ES-I3 (cell line): ENCODE measurements at regions not wholly inside any gene's neighbourhood (a gene's known extent, or its start where the extent isn't known, plus 50 kb on each side); places are given as distances from the start of the nearest gene placed in this dataset.
A peak's percentile ranks its signal among the peaks of the same experiment; 100 is the strongest.

ENCODE experiments used
- H3K36me3 ChIP-seq: 2 replicates; pipeline ENCODE4 v1.6.1; 2013; ENCODE audit warnings: mild to moderate bottlenecking, low read length, control low read depth, moderate library complexity; ENCODE audit not compliant: insufficient read depth
- H3K4me1 ChIP-seq: 2 replicates; pipeline ENCODE4 v1.6.1; 2013; ENCODE audit warnings: mild to moderate bottlenecking, control low read depth, low read length; ENCODE audit not compliant: insufficient read depth
- H3K9ac ChIP-seq: 2 replicates; pipeline ENCODE4 v1.6.1; 2013; ENCODE audit warnings: low read depth, mild to moderate bottlenecking, low read length, moderate library complexity
- H3K9me3 ChIP-seq: 2 replicates; pipeline ENCODE4 v1.6.1; 2013; ENCODE audit warnings: mild to moderate bottlenecking, low read length, moderate library complexity; ENCODE audit not compliant: control insufficient read depth, insufficient read depth

DNA sequence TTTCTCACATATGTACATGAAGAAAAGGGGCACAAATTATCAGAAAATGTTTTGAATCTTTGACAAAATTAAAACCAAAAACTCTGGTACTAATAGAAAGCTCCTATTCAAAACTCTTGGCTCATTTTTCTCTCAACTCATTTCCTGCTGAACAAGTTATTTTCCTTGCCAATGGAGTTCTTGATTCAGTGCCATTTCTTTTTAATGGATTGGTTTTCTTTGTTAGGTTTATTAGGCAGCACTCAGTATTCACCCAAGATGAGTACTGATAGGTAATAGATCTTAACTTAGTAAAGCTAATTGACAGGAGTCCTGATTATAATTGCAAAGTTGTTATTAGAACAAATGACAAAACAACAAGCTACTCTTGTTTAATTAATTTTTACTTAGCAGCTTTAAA lies 279.4 kb upstream of the PDGFD start:
- H3K9me3 ChIP-seq, result no peaks in the 10 kb centered on the region
- H3K9ac ChIP-seq, result no peak overlapping the region
- no peaks in the 10 kb centered on the region for H3K4me1 ChIP-seq
- no peaks in the 10 kb centered on the region for H3K36me3 ChIP-seq

DNA sequence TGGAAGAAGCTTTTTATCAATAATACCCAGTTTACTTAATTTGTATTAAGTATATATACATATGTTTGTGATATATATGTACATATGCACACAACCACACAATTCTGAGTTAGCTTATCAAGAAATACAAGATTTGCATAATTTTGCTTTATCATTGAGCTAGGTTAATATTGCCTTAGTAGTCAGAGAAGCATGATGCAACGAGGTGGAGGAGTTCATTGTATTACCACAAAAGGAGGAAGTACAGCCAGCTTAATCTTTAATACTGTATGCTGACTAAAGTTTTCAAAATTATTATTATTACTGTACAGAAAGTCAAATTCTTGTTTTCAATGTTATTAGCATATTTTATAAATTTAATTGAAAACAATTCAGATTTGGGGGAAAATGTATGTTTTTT lies 278.4 kb upstream of the PDGFD start:
- Histone ChIP-seq H3K4me1 (no peaks in the 10 kb centered on the region), H3K36me3 (no peaks in the 10 kb centered on the region), H3K9me3 (no peaks in the 10 kb centered on the region), H3K9ac (no peak overlapping the region)

DNA sequence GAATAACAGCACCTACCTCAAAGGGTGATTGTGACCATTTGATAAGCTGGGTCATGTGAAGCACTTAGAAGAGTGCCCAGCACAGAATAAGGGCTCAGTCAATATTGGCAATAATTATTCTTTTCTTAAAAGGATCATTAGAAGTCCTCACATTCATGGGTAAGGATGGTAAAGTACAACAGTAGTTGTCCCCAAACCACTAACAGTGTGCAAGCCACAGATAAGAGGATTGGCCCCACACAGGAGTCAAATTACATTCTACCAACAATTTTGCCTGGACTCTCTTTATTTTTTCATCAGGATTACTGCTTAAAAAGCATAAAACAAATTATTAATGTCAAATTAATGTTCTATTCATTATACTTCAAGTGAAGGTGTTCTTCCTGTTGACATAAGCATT lies 271.5 kb upstream of the PDGFD start:
- peaks cover 5% of the 10 kb centered on the region; the same call in 1 of the 2 replicates for H3K4me1 ChIP-seq
- H3K9ac ChIP-seq, result no peak overlapping the region

DNA sequence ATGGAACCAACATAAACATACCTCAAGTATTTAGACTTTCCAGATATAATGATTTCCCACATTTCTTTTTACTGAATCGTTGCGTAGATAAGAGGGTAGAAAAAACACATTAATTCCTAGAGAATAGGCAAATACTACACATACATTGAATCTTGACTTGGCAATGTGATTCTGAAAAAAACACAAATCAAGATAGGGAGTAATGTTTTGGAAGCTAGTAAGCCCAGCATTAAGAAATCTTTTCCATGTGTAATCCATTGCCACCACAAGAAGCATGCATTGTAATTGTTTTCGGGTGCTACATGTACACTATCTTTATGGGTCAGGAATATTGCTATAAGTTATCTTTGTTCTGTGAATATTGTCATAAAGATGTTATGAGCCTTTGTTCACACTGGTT lies 269.8 kb upstream of the PDGFD start:
- H3K36me3 ChIP-seq, result no peaks in the 10 kb centered on the region
- peaks cover 5% of the 10 kb centered on the region; the same call in 1 of the 2 replicates for H3K4me1 ChIP-seq
- no peak overlapping the region for H3K9ac ChIP-seq
- H3K9me3 ChIP-seq, result no peaks in the 10 kb centered on the region

More for the DNA sequence above, 271.5 kb upstream of the PDGFD start:
- H3K36me3 ChIP-seq, result no peaks in the 10 kb centered on the region
- no peaks in the 10 kb centered on the region for H3K9me3 ChIP-seq

DNA sequence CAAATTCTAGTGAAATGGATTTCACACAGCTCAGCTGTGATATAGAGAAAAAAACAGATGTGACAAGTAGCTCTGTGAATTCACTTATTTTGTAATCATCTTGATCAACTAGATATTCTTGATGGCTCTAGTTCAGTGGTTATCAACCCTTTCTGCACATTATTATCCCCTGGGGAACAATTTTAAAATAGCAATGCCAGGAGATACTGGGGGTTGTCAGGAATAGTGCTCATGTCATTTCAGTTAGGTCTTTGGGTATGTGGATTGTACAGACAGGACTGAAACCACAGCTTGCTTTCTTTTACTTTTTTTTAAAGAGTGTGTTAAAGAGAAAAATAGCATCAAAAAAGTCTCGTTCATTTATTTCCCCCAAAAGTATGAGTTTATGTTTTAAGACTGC lies 269.0 kb upstream of the PDGFD start:
- no peaks in the 10 kb centered on the region for H3K36me3 ChIP-seq
- no peak overlapping the region for H3K9ac ChIP-seq
- H3K4me1 ChIP-seq, result peaks cover 5% of the 10 kb centered on the region; the same call in 1 of the 2 replicates
- no peaks in the 10 kb centered on the region for H3K9me3 ChIP-seq

DNA sequence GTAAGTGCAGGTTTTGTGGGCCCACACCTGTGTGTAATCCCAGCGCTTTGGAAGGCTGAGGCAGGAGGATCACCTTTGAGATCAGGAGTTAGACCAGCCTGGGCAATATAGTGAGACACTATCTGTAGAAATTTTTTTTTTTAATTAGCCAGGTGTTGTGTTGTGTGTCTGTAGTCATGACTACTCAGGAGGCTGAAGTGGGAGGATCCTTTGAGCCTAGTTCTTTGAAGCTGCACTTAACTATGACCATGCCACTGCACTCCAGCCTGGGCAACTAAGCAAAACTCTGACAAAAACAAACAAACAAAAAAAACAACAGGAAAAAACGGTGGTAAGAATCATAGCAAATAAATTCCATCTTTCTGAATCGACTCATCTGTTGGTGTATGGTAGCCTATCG lies 268.6 kb upstream of the PDGFD start:
- H3K9me3 ChIP-seq, result no peaks in the 10 kb centered on the region
- no peaks in the 10 kb centered on the region for H3K36me3 ChIP-seq
- H3K4me1 ChIP-seq, result peaks cover 5% of the 10 kb centered on the region; the same call in 1 of the 2 replicates
- H3K9ac ChIP-seq, result no peak overlapping the region

DNA sequence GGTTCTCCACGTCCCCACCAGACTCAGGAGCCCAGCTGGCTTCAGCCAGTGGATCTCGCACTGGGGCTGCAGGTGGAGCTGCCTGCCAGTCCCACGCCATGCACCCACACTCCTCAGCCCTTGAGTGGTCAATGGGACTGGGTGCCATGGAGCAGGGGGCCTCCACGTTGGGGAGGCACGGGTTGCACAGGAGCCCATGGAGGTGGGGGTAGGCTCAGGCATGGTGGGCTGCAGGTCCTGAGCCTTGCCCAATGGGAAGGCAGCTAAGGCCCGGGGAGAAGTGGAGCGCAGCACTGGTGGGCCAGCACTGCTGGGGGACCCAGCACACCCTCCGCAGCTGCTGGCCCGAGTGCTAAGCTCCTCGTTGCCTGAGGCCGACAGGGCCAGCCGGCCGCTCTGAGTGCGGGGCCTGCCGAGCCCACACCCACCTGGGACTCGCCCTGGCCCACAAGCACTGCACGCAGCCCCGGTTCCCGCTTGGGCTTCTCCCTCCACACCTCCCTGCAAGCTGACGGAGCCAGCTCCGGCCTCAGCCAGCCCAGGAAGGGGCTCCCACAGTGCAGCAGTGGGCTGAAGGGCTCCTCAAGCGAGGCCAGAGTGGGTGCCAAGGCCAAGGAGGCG lies 258.5 kb upstream of the PDGFD start:
- Histone ChIP-seq H3K36me3 (no peaks in the 10 kb centered on the region), H3K9me3 (no peaks in the 10 kb centered on the region), H3K9ac (no peak overlapping the region), H3K4me1 (no peaks in the 10 kb centered on the region)

DNA sequence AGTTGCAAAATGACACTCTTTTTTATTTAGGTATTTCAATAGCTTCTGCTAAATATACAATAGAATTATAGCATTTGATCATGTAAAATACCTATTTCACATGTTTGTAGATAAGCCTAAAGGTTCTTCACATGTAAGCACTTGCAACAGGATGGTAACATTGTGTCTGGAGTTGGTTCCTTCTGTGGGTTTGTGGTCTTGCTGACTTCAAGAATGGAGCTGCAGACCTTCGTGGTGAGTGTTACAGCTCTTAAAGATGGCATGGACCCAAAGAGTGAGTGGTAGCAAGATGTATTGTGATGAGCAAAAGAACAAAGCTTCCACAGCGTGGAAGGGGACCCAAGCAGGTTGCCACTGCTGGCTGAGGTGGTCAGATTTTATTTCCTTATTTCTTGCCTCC lies 246.4 kb upstream of the PDGFD start:
- Histone ChIP-seq H3K36me3 (no peaks in the 10 kb centered on the region), H3K9ac (no peak overlapping the region), H3K9me3 (0 out of 2 replicates have a peak, but pooled peaks cover 4% of the 10 kb centered on the region), H3K4me1 (peaks cover under 1% of the 10 kb centered on the region; the same call in 1 of the 2 replicates)

DNA sequence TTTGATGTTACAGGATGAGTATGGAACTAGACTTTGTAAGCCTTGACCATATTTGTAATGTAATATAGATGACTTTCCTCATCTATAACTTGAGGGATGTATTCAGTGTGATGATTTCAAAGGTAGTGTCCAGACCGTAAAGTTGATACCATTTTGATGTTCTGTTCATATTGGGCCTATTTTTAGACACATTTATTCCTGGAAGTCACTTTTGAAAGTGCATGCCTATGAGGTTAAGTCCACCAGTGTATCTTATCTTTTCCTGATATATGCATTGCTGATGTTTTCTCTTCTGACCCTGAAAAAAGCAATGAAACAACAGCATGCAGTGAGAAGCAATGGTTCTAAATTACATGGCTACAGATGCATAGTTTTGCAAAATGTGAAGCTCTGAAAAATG lies 244.7 kb upstream of the PDGFD start:
- no peaks in the 10 kb centered on the region for H3K9me3 ChIP-seq
- peaks cover 15% of the 10 kb centered on the region; the same call in 1 of the 2 replicates for H3K4me1 ChIP-seq
- H3K9ac ChIP-seq, result no peak overlapping the region
- H3K36me3 ChIP-seq, result no peaks in the 10 kb centered on the region

DNA sequence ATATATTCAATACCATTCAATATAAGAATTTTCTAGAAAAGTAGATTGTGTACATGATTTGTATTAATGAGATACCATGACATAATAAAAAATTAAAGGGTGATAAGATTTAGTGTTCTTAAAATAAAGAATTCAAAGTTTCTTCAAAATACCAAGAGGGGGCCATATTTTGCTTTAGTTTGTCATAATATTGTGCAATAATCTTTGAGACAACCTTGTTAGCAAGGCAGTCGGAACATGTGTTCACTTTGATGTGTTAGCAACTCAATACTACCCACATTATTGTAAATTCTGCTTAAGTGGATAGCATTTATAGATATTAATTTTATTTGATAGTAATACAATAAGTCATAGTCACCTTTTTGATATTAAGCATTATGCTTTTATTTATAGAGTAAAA lies 241.3 kb upstream of the PDGFD start:
- Histone ChIP-seq H3K36me3 (no peaks in the 10 kb centered on the region), H3K9ac (no peak overlapping the region), H3K9me3 (no peaks in the 10 kb centered on the region), H3K4me1 (peaks cover 31% of the 10 kb centered on the region)

DNA sequence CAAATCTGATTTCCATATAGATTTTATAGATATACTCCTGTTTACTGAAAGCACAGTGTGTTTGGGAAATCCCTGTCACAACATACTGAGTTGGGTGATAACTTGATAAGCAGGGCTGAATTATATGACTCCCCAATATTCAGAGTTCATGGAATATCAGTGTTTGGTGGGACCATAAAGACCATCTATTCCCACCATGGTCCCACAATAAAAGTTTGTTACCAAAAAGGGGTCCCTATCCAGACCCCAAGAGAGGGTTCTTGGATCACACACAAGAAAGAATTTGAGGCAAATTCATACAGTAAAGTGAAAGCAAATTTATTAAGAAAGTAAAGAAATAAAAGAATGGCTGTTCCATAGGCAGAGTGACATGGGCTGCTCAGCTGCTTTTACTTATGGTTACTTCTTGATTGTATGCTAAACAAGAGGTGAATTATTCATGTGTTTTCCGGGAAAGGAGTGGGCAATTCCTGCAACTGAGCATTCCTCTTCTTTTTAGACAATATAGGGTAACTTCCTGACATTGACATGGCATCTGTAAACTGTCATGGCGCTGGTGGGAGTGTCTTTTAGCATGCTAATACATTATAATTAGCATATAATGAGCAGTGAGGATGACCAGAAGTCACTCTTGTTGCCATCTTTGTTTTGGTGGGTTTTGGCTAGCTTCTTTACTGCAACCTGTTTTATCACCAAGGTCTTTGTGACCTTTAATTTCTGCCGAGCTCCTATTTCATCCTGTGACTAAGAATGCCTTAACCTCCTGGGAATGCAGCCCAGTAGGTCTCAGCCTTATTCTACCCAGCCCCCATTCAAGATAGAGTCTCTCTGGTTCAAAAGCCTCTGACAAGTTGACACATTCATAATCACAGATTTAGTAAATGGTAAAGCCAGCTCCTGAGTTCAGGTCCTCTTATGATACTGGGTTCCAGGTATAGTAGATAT lies 240.6 kb upstream of the PDGFD start:
- Histone ChIP-seq H3K9me3 (no peaks in the 10 kb centered on the region), H3K36me3 (no peaks in the 10 kb centered on the region), H3K9ac (no peak overlapping the region), H3K4me1 (peaks cover 31% of the 10 kb centered on the region)

DNA sequence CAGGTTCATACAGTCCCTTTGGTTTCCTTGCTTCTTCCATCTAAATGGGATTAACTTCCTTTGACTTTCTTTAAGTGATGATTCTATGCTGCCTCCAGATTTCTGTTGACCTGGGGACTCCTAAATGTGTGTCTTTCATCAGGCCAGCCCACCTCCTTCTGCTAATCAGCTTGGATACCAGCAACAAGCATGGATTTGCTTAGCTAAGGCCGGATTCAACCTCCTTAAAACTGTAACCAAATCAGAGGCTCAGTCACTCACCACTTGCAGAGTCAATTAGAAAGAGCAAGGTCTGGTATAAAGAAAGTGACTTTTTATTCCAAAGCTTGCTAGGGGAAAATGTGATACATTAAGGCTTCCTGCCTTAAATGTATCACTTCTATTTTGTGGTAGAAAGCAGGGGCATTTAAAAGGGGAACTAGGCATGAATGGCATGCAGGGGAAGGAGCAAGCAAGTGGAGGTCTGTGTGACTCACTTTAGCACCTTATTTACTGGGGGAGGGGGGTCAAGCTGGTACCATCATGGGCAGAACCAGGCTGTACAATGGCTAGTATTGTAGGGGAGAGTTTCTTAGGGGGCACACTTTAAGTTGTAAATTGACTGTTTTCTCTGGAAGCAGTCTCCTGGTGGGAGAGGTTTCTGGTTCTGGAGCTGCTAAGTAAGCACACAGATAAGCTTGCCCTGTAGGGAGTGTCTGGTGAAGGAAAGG lies 239.0 kb upstream of the PDGFD start:
- Histone ChIP-seq H3K9me3 (no peaks in the 10 kb centered on the region), H3K36me3 (no peaks in the 10 kb centered on the region), H3K9ac (peak overlapping the region; percentile 26), H3K4me1 (peaks cover 31% of the 10 kb centered on the region)

DNA sequence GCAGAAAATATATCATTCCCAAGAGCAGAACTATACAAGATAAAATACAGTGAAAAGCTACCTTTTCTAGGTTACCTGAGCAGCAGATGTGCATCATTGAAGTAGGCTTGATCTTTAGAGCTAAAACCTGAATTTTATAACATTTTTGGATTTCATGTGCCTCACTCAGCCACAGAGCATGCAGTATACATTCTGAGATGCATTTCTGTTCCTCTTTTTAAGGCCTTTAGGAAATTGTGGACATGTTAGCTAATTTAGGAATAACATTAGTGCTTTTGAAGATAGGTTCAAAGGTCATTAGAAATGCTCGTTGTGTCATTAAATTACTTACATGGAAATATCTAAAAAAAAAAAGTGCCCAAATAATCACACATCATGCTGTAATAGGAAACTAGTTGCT lies 230.6 kb upstream of the PDGFD start:
- Histone ChIP-seq H3K9me3 (no peaks in the 10 kb centered on the region), H3K9ac (no peak overlapping the region), H3K4me1 (no peaks in the 10 kb centered on the region), H3K36me3 (no peaks in the 10 kb centered on the region)

DNA sequence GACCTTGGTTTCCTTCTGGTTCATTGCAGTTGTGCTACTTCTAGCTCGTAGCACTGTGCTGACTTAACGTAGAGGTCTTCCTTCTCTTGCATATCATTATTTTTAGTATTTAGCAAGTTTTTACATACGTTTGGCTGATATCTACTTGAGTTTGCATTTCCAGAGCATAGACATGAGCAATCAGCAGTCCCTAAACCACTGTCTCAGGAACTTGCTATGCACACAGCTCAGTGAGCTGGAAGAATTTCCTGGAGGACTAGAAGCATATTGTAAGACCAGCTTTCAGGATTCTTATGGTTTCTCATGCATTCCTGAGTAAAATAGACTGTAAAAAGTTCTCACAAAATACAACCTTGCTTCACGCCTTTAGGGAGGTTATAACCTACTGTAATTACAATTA lies 226.7 kb upstream of the PDGFD start:
- Histone ChIP-seq H3K9ac (no peak overlapping the region), H3K4me1 (no peaks in the 10 kb centered on the region), H3K9me3 (no peaks in the 10 kb centered on the region), H3K36me3 (no peaks in the 10 kb centered on the region)
